ENCODE measurements at regions not wholly inside any gene's neighbourhood (a gene's known extent, or its start where the extent isn't known, plus 50 kb on each side); places are given as distances from the start of the nearest gene placed in this dataset.

DNA sequence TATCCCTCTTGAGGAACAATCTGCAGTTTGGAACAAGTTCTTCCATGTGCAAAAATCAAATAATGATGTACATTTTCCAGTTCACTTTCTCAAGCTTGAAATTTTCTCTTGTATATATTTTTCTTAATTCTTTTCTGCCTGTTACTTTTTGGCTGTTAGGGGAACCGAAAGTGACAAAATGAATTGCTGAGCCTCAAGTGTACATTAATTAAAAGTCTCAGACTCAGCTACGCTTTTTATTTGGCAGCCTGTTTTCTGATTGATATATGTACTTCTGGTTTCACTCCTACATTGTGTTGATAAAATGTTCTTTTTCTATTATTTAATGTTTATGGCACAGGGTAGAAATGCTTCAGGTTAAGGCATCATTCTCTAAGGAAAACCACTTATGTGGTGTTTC, 999.5 kb downstream of the PDHA2 start:
- no peak for DNase-seq

DNA sequence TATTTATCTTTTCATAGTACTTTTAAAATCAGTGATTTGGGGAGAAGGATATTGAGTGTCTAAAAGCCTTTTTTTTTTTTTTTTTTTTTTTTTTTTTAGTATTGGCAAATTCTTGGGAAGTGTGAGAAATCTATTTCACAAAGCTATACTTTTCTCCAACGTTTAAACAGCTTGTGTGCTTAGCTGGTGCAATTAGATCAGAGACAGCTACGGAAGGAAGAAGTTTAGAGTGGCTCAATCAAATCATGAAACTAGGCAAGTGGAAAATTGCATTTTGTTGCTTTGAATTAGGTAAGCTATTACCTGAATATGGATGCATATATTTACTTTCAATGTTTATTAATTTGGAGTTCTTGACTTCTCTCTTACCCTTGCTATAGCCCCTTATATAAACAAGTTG, 1001.9 kb downstream of the PDHA2 start:
- DNase-seq, result no peak

DNA sequence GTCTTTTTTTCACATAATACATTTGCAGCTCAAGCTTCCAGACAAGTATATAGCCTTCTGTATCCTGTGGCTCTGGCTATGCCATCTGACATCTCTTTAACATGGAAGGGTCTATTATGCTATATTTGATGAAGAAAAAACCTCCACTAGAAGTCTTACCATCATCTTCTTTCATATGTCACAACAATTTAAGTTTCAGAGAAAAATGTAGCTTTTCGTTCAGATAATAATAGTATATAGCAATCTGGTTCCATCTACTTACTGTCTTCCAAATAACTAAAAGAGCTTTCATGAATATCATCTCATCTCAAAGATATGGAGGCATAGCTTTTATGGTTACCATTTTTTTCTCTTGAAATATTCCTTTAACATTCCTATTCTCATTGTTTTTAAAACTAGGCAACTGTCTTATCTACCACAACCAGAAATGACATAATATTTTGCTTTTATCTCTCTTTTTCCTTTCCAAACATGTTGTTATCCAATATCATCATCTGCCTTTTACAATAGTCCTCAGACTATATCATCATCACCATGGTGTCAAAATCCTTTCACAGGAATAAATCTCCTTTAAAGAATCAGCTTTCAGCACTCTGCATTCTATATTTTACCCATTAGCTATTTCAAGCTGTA, 1005.1 kb downstream of the PDHA2 start:
- DNase-seq, result no peak

DNA sequence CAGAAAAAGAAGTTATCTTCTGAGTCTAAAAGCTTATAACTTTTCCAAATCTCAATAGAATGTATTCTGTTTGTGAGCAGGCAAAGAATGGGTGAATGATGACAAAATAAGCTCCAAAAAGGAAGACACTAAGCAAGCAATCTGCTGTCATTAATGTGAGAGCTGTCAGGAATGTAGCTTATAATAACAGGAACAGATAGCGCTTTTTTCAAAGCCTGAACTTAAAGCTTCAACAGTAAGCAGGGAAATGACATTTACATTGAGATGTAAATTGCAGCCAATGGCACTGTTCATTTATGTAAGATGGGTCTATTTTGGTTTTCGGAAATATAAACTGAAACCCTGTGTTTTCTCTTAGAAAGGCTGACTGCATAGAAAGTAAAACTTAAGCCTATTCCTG, 1005.9 kb downstream of the PDHA2 start:
- no peak for DNase-seq

DNA sequence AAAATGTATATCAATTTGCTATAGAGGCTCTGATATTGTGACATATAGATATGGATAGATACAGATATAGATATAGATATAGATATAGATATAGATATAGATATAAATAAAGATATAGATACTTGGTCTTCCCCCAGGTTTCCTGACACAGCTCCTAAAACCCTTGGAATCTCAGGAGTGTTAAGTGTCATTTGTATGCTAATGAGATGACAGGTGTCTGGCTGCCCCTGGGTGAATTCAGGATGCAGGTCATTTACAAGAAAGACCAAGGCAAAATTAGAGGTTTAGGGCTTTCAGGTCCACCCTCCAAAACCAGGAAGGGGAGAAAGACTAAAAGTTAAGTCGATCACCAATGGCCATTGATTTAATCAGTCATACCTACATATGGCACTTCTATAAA, 1034.8 kb downstream of the PDHA2 start:
- no peak for DNase-seq

DNA sequence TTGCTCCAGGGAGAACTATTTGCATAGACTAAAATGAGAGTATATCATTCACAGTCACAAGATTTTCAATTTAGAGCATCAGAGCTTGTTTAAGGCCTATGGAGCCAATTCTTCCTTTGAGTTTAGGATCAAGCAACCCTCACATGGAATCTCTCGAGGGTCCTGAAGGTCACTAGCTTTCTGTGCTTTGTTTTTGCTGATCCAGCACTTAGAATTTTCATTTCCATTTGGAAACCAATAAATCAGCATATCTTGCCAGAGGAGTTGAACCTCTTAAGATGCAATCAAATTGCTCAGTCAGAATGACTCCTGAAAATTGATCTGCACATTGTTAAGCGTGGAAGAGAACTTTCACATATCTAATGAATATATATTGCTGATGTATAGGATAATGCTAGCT, 1039.6 kb downstream of the PDHA2 start:
- no peak for DNase-seq

DNA sequence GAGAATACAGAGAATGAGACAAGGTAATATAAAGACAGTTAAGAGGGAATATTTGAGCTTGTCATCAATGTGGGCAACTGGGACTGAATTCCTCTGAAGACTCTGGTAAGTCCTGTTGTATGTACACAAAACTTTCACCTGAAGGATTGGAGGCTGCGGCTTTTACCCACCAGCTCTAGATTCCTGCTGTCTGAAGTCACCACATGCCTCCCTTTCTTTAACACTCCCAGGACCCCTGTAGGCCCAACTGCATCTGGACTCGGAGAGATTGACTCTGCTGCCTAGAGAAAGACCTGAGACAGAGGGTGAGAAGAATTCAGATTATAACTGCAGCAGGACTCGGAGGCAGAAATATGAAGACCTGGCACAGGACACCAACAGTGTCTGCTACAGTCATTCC, 1048.0 kb downstream of the PDHA2 start:
- DNase-seq, result no peak

DNA sequence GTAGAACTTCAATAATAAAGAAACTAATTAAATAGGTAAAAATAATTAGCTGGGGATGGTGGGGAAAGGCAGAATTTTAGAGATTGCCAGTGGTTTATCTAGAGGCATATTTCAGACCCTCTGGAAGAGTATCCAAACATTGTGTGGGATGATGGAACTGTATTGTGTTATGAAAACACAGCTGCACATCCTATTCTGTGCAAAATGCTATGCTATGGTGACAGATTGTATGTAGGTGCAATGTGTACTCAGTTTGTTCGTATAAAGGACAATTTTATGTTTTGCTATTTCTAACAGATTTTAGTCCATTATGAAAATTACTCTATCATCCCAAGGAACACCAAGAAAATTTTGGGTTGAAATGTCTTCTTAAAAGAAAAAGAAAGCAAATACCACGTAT, 1054.7 kb downstream of the PDHA2 start:
- DNase-seq, result no peak

DNA sequence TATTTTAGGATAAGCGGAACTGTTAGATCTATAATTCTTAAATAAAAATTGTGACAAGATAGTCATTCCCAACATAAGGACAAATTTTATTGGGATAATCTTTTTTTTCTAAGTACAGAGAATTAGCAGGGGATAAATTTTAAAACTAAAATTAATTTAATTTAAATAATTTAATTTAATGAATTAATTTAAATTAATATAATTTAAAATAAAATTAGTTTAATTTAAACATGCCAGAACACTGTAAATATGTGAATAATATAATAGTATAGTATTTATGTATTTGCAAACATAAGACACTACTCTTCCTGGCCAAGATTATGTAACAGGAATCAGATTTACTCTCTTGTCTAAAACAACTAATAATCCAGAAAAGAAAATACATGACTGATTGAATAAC, 1055.9 kb downstream of the PDHA2 start:
- DNase-seq, result no peak

DNA sequence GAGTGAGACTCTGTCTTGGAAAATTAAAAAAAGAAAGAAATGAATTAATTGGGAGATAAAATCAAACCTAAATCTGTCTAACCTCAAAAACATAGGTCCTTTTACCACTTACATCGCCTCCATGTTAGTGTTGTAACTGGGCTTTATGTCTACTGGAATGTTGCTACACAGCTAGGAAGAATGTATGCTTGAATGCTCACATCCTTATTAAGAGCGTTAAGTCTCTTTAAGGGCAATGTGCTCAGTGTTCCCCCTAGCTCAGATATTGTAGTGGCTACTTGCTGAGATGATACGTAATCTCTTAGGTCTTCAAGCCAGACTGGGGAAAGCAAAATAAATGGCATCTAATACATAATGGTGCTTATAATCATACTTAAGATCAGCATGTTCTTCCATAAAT, 1072.8 kb downstream of the PDHA2 start:
- DNase-seq, result no peak

DNA sequence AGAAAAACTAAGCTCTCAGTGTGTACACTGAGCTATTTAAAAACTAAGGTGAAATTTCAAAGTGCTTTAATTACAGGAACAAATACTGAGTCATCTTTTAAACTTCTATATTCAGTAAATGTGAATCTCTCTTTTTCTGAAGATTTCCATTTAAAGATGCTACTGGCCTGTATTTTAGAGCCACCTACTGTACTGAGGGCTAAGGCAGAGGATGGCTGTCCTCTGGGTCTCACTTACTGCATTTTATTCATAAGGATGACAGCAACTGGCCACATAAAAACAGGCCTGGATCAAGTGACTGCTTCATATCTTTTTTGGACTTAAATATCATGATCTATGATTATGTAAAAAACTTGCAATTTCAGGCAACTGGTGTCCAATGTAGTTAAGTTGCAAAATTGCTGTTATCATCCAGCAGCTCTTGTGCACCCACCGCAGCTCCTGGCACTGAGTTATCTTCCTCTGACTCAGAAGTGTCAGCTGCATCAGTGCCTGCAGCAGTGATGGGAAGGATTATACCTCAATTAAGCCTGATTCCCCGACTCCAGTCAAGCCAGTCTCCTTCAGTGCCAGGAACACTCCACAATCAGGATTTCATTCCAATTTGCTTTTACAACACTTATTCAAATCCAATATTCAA, 1073.7 kb downstream of the PDHA2 start:
- no peak for DNase-seq

DNA sequence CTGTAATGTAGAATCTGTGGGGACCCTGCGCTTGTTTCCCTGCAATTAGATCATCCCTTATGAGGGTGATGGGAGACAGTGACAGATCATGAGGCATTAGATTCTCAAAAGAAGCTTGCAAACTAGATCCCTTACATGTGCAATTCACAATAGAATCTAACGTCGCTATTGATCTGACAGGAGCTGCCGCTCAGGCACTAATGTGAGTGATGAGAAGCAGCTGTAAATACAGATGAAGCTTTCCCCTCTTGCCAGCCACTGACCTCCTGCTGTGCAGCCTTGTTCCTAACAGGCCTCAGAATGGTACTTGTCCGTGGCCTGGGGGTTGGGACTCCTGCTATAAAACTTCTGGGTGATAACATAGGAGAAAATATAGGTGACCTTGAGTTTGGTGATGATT, 1076.8 kb downstream of the PDHA2 start:
- DNase-seq, result no peak

DNA sequence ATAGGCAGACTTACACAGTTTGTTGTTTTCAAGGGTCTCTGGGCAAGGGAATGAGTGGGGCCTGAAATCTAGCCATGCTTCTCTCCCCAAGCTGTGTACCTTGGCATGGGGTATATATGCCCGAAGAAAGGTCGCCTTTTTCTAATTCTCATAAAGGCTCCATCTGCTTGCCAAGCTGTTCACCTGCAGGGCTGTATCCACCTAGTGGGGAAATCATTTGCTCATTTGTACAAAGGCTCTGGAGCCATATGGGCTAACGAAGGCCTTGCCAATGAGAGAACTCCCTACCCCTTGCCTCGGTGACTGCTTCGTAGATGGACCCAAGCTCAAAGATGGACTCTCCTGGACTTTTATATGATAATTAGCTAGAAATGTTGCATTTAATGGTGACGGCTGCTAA, 1097.0 kb downstream of the PDHA2 start:
- DNase-seq, result no peak

DNA sequence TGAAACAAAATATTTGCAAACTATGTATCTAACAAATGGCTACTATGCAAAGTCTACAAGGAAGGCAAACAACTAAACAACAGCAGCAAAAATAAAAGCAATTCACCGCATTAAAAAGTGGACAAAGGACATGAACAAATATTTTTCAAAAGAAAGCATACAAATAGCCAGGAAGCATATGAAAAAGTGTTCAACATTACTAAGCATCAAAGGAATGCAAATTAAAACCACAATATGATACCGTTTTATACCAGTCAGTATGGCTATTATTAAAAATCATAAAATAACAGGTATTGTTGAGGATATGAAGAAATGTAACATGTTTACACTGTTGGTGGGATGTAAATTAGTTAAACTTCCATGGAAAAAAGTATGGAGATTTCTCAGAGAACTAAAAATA, 1106.7 kb downstream of the PDHA2 start:
- no peak for DNase-seq

DNA sequence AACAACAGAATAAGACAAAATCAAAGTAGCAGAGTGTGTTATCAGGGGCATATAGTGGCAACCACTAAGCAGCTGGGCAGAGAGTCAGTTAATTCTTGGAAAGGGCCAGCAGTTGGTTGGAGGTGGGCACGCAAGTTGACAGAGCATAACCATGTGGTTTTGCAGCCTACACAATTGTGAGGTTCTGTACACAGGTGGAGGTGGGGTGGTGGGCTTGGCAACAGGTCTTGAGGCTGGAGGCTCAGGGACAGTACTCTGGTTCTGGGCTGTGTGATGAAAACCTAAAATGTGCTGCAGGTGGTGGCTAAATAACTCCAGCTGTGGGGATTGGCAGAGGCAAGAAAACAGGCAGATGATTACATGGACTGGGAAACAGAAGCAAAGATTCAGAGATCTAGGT, 1112.7 kb downstream of the PDHA2 start:
- no peak for DNase-seq

DNA sequence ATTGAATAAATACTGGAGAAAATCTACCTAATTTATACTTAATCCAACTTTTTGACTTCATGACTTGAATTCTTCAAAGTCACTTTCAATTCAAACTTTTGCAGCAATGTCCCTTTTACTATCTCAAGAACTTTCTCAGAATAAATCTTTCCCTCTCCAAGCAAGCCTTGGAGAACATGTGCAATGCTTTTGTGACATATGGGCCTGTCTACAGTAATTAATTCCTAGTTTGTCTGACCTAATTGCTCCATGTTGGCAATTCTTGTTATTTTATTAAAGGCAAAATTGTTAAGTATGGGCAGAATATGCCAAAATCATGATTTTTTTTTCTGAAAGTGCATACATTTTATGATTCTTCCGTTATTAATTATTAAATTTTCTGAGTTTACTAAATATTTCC, 1115.3 kb downstream of the PDHA2 start:
- no peak for DNase-seq

DNA sequence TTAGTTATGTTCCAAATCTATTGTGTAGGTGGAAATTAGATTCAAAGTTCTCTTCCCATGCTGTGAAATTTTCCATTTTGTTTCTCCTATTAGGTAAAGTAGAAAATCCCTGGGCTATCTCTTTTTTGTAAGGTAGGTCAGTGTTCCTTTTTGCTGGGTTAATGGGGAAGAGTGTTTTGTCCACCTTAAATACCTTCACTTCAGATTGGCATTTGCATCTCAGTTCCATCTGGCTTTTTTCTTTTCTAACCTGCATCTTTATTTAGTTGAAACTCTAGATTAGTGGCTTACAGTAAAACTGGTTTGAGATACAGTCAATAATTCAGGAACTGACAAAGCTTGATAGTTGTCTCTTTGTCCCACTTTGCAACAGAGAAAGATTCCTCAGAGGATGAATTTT, 1115.8 kb downstream of the PDHA2 start:
- no peak for DNase-seq

DNA sequence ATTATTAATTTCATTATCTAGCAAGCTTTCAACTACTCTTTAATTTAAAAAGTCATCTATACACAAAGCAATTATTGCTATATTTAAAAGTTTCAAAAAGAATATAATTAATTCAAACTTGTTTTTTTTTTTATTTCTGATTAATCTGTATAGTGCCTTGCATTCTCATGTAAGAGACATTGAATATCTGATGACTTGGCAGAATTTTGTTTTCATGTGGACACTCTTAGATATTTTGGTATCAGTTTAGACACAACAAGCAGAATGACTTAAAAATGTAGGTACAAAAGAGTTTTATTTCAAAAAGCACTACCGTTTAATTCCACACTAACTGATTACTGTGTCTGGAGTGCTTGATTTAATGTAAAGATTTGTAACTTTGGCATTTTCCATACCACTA, 1129.6 kb downstream of the PDHA2 start:
- DNase-seq, result no peak

DNA sequence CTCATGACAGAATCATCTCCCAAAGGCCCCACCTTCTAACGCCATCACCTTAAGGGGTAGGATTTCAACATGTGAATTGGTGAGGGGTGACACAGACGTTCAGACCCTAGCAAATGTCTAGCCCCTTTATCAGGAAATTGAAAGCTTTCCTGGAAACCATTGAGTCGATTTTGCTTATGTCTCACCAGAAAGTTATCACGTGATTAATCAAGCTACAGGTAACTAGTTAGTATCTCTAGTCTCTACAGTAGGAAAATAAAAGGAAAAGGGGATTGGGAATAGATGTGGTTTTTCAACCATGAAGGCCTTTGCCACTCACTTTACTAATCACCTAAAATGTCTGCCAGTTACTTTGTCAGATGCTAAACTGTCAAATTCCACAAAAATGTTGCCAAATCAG, 1133.0 kb downstream of the PDHA2 start:
- DNase-seq, result no peak

DNA sequence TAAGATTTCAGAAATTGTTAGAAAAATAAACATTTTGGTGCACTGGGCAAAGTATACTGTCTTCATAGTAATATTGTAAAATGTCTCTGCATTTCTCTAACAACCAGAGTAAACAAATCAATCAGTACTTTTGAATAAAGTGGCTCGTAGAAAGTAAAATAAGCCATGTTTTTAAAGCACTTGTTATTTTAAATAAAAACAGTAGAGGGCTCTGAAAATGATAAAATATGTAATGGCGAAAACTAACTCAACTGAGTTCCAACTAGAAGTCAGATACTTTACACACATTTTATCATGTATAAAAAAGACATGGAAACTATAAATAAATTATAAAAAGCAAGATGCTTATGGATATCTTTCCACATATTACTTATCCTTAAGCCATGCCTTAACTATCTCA, 1134.4 kb downstream of the PDHA2 start:
- DNase-seq, result no peak

DNA sequence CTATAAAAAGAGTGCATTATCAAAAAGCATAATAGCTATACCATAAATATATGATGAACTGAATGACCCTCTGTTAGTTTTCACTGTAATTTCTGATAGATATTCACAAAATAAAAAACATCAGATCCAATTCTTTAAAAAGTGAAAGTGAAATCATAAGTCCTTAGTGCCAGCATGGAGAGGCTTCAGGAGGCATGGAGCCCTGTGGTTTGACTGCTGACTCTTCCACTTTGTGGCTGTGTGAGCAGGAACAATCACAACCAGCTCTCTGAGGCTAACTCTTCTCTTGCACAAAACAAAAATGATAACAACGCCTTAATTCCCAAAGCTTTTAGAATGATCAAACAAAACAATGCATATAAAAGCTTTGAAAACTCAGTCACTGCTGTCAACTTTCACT, 1143.9 kb downstream of the PDHA2 start:
- DNase-seq, result no peak

DNA sequence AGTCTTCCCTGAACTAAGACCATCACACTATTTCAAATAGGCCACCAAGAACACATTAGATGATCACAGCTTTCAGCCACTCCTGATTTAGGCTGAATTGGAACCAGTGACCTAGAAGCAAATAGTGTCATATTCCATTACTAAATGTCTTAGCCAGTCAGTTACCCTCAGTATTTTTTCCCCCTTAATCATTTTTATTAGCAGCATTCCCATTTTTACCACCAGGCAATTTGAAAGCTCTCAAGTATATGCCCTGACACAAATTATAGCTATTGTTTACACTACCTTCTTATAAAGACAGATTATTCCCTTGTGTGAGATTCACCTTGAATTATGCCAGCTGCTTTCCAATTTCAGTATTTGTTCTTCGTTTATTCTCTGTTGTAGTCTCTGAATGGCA, 1146.9 kb downstream of the PDHA2 start:
- DNase-seq, result no peak

DNA sequence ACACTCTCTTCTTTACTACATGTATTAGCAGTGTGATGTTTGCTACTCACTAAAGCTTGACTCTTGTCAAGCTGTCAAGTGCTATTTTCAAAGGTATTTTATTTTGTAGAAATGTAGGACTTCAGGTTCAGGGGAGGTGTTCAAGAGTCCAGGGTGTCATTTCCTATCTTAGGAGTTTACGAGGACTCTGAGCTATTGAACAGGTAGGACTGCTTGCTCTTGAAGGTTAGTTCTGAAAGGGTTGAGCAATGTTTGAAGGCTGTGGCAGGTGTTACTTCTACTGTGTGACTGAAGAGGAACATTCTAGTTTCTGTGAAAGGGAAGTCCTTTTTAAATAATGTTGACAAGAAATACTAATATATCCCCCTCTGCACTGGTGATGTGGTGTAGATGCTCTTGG, 1151.2 kb downstream of the PDHA2 start:
- no peak for DNase-seq

DNA sequence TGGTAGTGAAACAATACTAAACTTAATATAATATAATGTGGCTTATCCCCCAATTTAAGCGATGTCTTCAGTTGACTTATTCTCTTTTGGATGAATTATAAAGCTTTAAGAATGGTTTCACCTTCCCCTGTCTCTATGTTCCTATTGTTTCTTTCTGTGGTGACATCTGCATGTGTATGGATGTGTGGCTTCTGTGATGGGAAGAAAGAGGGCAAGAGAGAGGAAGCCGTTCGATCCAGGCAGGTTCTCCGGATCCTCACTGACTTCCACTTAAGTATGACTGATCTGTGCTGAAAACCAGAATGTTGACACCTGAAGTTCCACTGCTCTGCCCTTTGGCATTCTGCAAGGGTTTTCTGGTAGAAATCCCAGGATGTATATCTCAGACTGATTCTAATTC, 1150.8 kb downstream of the STPG2 start:
- no peak for DNase-seq

DNA sequence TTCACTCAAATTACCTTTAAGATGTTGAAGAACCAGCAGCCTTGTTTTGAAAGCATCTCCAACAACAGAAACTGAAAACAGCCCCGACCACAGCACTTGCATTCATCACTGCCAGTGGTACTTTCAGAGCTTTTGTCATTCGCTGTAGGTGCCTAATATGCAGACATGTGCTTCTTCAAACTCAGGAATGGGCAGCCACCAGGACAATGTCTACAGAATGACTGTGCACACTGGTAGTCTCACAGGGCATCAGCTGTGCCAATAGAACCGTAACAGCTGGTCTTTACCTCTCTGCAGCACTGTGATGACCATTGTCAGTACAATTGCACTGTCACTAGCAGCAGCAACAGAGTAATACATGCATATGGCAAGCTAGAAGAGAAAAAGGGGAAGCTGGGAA, 1149.7 kb downstream of the STPG2 start:
- DNase-seq, result no peak

All from fibroblast of skin of right biceps (primary cell).